Activated naive CD8-positive, alpha-beta T cell (primary cell): ENCODE measurements at regions not wholly inside any gene's neighbourhood (a gene's known extent, or its start where the extent isn't known, plus 50 kb on each side); places are given as distances from the start of the nearest gene placed in this dataset.

Source experiments
- H3K27ac Mint-ChIP-seq: one replicate; pipeline ENCODE4 v1.8.0; 2021; ENCODE audit warnings: mixed read lengths
- H3K27me3 Mint-ChIP-seq: one replicate; pipeline ENCODE4 v1.8.0; 2021; ENCODE audit warnings: mixed read lengths
- H3K36me3 Mint-ChIP-seq: one replicate; pipeline ENCODE4 v1.8.0; 2021; ENCODE audit warnings: mixed read lengths
- H3K4me1 Mint-ChIP-seq: one replicate; pipeline ENCODE4 v1.8.0; 2021; ENCODE audit warnings: low read depth, mixed read lengths
- H3K4me3 Mint-ChIP-seq: one replicate; pipeline ENCODE4 v1.8.0; 2021; ENCODE audit warnings: mild to moderate bottlenecking, mixed read lengths
- H3K9me3 Mint-ChIP-seq: one replicate; pipeline ENCODE4 v1.8.0; 2021; ENCODE audit warnings: low read depth, mixed read lengths

DNA sequence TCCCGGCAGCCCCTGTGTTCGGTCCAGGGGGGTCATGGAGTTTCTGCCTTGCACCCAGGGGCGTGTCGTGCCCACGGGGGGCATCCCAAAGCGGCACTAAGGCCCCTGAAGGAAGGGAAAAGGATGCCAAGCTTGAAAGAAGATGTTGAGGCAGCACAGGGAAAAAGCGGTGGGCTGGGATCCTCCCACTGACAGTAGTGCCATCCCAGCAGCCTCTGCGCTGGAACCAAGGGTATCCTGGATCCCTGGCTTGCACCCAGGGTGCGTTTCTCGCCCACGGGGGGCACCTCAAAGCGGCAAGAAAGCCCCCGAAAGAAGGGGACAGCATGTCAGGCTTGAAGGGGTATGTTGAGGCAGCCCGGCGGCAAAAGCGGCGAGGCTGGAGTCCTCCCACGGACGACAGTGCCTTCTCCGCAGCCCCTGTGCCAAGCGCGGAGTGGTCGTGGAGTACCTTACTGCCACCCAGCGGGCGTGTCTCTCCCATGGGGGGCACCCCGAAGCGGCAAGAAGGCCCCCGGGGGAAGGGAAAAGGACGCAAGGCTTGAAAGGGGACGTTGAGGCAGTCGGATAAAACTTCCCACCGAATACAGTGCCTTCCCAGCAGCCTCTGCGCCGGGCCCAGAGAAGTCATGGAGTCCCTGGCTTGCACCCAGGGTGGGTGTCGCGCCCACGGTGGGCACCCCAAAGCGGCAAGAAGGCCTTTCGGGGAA is 164.4 kb upstream of the ALG10B start:
- H3K27me3 Mint-ChIP-seq = no peaks in the 10 kb centered on the region
- H3K4me1 Mint-ChIP-seq = no peaks in the 10 kb centered on the region
- H3K27ac Mint-ChIP-seq = no peak overlapping the region
- peaks cover 4% of the 10 kb centered on the region for H3K9me3 Mint-ChIP-seq
- H3K36me3 Mint-ChIP-seq = no peaks in the 10 kb centered on the region
- H3K4me3 Mint-ChIP-seq = no peak overlapping the region

DNA sequence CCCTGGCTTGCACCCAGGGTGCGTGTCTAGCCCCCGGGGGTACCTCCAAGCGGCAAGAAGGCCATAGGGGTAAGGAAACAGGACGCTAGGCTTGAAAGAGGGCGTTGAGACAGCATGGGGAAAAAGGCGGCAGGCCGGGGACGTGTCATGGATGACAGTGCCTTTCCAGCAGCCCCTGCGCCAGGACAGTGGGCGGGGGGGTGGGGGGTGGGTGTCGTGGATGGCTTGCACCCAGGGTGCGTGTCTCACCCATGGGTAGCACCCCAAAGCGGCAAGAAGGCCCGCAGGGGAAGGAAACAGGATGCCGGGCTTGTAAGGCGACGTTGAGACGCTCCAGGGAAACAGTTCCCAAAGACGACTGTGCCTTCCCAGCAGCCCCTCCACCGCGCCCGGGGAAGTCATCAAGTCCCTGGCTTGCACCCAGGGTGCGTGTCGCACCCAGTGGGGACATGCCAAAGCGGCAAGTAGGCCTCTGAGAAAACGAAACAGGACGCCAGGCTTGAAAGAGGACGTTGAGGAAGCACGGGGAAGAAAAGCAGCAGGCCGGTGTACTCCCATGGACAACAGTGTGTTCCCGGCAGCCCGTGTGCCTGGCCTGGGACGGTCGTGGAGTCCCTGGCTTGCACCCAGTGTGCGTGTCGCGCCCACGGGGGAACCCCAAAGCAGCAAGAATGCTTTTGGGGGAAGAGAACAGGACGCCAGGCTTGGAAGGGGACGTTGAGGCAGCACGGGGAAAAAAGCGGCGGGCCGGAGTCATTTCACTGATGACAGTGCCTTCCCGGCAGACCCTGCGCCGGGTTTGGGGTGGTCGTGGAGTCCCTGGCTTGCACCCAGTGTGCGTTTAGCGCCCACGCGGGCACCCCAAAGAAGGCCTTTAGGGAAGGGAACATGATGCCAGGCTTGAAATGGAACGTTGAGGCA is 163.5 kb upstream of the ALG10B start:
- Mint-ChIP-seq H3K27me3 (no peaks in the 10 kb centered on the region), H3K36me3 (no peaks in the 10 kb centered on the region), H3K9me3 (peaks cover 4% of the 10 kb centered on the region), H3K27ac (no peak overlapping the region), H3K4me1 (no peaks in the 10 kb centered on the region), H3K4me3 (no peak overlapping the region)

DNA sequence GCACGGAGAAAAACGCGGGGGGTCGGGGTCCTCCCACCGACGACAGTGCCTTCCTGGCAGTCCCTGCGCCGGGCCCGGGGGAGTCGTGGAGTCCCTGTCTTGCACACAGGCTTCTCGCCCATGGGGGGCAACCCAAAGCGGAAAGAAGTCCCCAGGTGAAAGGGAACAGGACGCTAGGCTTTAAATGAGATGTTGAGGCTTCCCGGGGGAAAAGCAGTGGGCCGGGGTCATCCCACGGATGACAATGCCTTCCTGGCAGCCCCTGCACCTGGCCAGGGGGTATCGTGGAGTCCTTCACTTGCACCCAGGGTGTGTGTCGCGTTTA is 162.9 kb upstream of the ALG10B start:
- Mint-ChIP-seq H3K9me3 (peaks cover 4% of the 10 kb centered on the region), H3K27ac (no peak overlapping the region), H3K4me1 (no peaks in the 10 kb centered on the region), H3K36me3 (no peaks in the 10 kb centered on the region), H3K27me3 (no peaks in the 10 kb centered on the region), H3K4me3 (no peak overlapping the region)

DNA sequence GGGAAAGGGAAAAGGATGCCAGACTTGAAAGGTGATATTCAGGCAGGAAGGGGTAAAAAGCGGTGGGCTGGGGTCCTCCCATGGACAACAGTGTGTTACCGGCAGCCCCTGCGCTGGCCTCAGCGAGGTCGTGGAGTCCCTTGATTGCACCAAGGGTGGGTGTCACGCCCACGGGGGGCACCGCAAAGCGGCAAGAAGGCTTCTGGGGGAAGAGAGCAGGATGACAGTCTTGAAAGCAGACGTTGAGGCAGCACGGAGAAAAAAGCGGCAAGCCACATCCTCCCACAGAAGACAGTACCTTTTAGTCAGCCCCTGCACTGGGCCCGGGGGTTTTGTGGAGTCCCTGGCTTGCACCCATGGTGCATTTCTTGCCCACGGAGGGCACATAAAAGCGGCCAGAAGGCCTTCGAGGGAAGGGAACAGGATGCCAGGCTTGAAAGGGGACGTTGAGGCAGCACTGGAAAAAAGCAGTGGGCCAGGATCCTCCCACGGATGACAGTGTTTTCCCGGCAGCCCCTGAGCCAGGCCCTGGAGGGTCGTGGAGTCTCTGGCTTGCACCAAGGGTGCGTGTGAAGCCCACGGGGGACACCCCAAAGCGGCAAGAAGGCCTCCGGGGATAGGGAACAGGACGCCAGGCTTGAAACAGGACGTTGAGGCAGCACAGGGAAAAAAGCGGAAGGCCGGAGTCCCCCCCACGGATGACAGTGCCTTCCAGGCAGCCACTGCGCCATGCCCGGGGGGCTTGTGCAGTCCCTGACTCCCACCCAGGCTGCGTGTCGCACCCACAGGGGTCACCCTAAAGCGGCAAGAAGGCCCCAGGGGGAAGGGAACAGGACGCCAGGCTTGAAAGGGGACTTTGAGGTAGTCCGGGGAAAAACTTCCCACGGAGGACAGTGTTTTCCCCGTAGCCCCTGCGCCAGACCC is 162.2 kb upstream of the ALG10B start:
- Mint-ChIP-seq H3K4me1 (no peaks in the 10 kb centered on the region), H3K27ac (no peak overlapping the region), H3K36me3 (no peaks in the 10 kb centered on the region)

DNA sequence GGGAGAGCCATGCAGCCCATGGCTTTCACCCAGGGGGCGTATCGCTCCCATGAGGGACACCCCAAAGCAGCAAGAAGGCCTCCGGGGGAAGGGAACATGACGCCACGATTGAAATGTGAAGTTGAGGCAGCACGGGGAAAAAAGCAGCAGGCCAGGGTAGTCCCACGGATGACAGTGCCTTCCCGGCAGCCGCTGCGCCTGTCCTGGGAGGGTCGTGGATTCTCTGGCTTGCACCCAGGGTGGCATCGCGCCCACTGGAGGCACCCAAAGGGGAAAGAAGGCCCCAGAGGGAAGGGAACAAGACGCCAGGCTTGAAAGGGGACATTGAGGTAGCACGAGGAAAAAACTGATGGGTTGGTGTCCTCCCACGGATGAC is 161.6 kb upstream of the ALG10B start:
- no peak overlapping the region for H3K4me3 Mint-ChIP-seq
- no peaks in the 10 kb centered on the region for H3K4me1 Mint-ChIP-seq
- H3K36me3 Mint-ChIP-seq = no peaks in the 10 kb centered on the region
- H3K27ac Mint-ChIP-seq = no peak overlapping the region
- no peaks in the 10 kb centered on the region for H3K9me3 Mint-ChIP-seq
- no peaks in the 10 kb centered on the region for H3K27me3 Mint-ChIP-seq

More for the DNA sequence above, 162.2 kb upstream of the ALG10B start:
- no peaks in the 10 kb centered on the region for H3K27me3 Mint-ChIP-seq
- no peak overlapping the region for H3K4me3 Mint-ChIP-seq
- H3K9me3 Mint-ChIP-seq = no peaks in the 10 kb centered on the region

DNA sequence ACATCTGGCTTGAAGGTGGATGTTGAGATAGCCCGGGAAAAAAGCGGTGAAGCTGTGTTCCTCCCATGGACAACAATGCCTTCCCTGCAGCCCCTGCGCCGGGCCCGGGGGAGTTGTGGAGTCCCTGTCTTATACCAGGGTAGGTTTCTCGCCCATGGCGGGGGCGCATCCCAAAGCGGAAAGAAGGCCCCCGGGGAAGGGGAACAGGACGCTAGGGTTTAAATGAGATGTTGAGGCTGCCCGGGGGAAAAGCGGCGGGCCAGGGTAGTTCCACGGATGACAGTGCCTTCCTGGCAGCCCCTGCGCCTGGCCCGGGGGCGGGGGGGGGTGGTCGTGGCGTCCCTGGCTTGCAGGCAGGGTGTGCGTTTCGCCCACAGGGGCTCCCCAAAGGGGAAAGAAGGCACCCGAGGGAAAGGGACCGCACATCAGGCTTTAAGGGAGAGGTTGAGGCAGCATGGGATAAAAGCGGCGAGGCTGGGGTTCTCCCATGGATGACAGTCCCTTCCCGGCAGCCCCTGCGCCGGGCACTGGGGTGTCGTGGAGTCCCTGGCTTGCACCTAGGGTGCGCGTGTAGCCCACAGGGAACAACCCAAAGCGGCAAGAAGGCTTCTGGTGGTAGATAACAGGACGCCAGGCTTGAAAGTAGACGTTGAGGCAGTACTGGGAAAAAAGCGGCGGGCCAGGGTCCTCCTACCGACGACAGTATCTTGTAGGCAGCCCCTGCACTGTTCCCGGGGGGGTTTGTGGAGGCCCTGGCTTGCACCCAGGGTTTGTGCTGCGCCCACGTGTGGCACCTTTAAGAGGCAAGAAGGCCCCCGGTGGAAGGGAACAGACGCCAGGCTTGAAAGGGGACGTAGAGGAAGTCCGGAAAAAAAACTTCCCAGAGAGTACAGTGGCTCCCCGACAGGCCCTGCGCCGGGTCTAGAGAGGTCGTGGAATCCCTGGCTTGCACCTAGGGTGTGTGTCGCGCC is 160.8 kb upstream of the ALG10B start:
- Mint-ChIP-seq H3K4me3 (no peak overlapping the region), H3K27me3 (no peaks in the 10 kb centered on the region), H3K9me3 (no peaks in the 10 kb centered on the region), H3K27ac (no peak overlapping the region), H3K36me3 (no peaks in the 10 kb centered on the region), H3K4me1 (no peaks in the 10 kb centered on the region)

DNA sequence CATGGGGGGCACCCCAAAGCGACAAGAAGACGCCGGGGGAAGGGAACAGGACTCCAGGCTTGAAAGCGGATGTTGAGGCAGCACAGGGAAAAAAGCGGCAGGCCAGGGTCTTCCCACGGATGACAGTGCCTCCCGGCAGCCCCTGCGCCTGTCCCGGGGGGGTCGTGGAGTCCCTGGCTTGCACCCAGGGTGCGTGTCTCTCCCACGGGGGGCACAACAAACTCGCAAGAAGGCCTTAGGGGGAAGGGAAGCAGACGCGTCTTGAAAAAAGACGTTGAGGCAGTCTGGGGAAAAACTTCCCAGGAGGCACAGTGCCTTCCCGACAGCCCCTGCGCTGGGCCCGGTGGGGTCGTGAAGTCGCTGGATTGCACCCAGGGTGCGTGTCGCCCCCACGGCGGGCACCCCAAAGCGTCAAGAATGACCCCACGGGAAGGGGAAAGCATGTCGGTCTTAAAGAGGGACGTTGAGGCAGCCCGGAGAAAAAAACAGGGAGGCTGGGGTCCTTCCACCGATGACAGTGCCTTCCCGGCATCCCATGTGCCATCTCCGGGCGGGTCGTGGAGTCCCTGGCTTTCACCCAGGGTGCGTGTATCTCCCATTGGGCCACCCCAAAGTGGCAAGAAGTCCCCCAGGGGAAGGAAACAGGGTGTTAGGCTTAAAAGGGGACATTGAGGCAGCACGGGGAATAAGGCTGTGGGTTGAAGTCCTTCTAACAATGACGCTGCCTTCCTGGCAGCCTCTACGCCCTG is 159.9 kb upstream of the ALG10B start:
- no peaks in the 10 kb centered on the region for H3K4me1 Mint-ChIP-seq
- H3K9me3 Mint-ChIP-seq = no peaks in the 10 kb centered on the region
- no peaks in the 10 kb centered on the region for H3K36me3 Mint-ChIP-seq
- no peak overlapping the region for H3K27ac Mint-ChIP-seq
- H3K4me3 Mint-ChIP-seq = no peak overlapping the region
- H3K27me3 Mint-ChIP-seq = no peaks in the 10 kb centered on the region

DNA sequence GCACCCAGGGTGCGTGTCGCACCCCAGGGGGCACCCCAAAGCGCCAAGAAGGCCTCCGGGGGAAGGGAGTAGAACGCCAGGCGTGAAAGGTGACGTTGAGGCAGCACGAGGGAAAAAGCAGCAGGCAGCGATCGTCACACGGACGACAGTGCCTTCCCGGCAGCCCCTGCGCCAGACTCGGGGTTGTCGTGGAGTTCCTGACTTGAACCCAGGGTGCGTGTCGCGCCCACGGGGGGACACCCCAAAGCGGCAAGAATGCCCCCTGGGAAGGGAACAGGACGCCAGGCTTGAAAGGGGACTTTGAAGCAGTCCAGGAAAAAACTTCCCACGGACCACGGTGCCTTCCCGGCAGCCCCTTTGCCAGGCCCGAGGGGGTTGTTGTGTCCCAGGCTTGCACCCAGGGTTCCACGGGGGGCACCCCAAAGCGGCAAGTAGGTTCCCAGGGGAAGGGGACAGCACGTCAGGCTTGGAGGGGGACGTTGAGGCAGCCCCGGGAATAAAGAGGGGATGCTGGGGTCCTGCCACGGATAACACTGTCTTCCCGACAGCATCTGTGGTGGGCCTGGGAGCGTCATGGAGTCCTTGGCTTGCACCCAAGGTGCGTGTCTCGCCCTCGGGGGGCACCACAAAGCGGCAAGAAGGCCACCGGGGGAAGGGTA is 159.2 kb upstream of the ALG10B start:
- Mint-ChIP-seq H3K4me1 (no peaks in the 10 kb centered on the region), H3K9me3 (no peaks in the 10 kb centered on the region), H3K27me3 (no peaks in the 10 kb centered on the region), H3K36me3 (no peaks in the 10 kb centered on the region), H3K4me3 (no peak overlapping the region), H3K27ac (no peak overlapping the region)

DNA sequence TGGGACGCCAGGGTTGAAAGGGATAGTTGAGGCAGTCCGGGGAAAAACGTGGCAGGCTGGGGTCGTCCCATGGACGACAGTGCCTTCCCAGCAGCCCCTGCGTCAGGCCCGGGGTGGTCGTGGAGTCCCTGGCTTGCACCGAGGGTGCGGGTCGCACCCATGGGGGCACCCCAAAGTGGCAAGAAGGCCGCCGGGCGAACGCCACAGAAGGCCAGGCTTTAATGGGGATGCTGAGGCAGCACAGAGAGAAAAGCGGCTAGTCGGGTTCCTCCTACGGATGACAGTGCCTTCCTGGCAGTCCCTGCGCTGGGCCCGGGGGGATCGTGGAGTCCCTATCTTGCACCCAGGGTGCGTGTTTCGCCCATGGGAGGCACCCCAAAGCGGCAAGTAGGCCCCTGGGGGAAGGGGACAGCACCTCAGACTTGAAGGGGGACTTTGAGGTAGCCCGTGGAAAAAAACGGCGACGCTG is 158.6 kb upstream of the ALG10B start:
- Mint-ChIP-seq H3K27ac (no peak overlapping the region), H3K4me3 (no peak overlapping the region), H3K27me3 (no peaks in the 10 kb centered on the region), H3K9me3 (no peaks in the 10 kb centered on the region), H3K4me1 (no peaks in the 10 kb centered on the region), H3K36me3 (no peaks in the 10 kb centered on the region)

DNA sequence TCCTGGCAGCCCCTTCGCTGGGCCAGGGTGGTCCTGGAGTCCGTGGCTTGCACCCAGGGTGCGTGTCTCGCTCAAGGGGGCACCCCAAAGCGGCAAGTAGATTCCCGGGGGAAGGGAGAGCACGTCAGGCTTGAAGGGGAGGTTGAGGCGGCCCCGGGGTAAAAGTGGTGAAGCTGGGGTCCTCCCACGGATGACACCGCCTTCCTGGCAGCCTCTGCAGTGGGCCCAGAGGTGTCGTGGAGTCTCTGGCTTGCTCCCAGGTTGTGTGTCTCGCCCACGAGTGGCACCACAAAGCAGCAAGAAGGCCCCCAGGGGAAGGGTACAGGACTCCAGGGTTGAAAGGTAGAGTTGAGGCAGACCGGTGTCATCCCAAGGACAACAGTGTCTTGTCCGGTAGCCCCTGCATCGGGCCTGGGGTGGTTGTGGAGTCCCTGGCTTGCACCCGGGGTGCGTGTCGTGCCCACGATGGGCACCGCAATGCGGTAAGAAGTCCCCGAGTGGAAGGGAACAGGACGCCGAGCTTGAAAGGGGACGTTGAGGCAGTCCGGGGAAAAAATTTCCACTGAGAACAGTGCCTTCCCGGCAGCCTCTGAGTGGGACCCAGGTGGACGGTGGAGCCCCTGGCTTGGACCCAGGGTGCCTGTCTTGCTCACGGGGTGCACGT is 158.0 kb upstream of the ALG10B start:
- Mint-ChIP-seq H3K27me3 (no peaks in the 10 kb centered on the region), H3K4me3 (no peak overlapping the region)

DNA sequence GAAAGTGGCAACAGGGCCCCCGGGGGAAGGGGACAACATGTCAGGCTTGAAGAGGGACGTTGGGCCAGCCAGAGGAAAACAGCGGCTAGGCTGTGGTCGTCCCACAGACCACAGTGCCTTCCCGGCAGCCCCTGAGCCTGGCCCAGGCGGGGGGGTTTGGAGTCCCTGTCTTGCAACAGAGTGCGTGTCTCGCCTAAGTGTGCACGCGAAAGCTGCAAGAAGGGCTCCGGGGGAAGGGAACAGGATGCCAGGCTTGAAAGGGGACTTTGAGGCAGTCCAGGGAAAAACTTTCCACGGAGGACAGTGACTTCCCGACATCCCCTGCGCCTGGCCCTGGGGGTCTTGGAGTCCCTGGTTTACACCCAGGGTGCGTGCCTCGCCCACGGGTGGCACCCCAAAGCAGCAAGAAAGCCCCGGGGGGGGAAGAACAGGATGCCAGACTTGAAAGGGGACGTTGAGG is 157.5 kb upstream of the ALG10B start:
- Mint-ChIP-seq H3K4me1 (no peaks in the 10 kb centered on the region), H3K4me3 (no peak overlapping the region), H3K27me3 (no peaks in the 10 kb centered on the region), H3K27ac (no peak overlapping the region), H3K9me3 (no peaks in the 10 kb centered on the region), H3K36me3 (no peaks in the 10 kb centered on the region)

More for the DNA sequence above, 158.0 kb upstream of the ALG10B start:
- no peak overlapping the region for H3K27ac Mint-ChIP-seq
- H3K9me3 Mint-ChIP-seq = no peaks in the 10 kb centered on the region
- no peaks in the 10 kb centered on the region for H3K36me3 Mint-ChIP-seq
- H3K4me1 Mint-ChIP-seq = no peaks in the 10 kb centered on the region

DNA sequence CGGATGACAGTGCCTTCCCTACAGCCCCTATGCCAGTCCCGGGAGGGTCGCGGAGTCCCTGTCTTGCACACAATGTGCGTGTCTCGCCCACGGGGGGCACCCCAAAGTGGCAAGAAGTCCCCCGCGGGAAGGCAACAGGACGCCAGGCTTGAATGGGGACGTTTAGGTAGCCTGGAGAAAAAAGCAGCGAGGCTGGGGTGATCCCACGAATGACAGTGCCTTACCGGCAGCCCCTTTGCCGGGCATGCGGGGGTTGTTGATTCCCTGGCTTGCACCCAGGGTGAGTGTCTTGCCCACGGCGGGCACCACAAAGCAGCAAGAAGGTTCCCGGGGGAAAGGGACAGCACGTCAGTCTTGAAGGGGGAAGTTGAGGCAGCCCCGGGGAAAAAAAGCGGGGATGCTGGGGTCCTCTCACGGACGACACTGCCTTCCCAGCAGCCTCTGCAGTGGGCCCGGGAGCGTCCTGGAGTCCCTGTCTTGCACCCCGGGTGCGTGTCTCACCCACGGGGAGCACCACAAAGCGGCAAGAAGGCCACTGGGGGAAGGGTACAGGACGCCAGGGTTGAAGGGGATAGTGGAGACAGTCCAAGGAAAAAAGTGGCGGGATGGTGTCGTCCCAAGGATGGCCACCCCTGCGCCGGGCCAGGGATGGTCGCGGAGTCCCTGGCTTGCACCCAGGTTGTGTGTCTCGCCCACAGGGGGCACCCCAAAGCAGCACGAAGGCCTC is 156.8 kb upstream of the ALG10B start:
- Mint-ChIP-seq H3K27me3 (no peaks in the 10 kb centered on the region), H3K36me3 (no peaks in the 10 kb centered on the region), H3K4me3 (no peak overlapping the region), H3K27ac (no peak overlapping the region), H3K9me3 (no peaks in the 10 kb centered on the region), H3K4me1 (no peaks in the 10 kb centered on the region)
